ENCODE measurements at regions not wholly inside any gene's neighbourhood (a gene's known extent, or its start where the extent isn't known, plus 50 kb on each side); places are given as distances from the start of the nearest gene placed in this dataset.
A peak's percentile ranks its signal among the peaks of the same experiment; 100 is the strongest.

GRCh38 chr6:11917951-11918738 lies 94.0 kb upstream of the HIVEP1 start (continued):
- TF ChIP-seq RNF2 (IDR thresholded peaks at IDR 0.05), result peak; percentile 60; the same call in 1 of the 2 replicates
- TF ChIP-seq, protein P1, sequence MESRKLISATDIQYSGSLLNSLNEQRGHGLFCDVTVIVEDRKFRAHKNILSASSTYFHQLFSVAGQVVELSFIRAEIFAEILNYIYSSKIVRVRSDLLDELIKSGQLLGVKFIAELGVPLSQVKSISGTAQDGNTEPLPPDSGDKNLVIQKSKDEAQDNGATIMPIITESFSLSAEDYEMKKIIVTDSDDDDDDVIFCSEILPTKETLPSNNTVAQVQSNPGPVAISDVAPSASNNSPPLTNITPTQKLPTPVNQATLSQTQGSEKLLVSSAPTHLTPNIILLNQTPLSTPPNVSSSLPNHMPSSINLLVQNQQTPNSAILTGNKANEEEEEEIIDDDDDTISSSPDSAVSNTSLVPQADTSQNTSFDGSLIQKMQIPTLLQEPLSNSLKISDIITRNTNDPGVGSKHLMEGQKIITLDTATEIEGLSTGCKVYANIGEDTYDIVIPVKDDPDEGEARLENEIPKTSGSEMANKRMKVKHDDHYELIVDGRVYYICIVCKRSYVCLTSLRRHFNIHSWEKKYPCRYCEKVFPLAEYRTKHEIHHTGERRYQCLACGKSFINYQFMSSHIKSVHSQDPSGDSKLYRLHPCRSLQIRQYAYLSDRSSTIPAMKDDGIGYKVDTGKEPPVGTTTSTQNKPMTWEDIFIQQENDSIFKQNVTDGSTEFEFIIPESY (CRISPR knock-in tag; IDR thresholded peaks at IDR 0.05), result no peak
- TF ChIP-seq, protein P2, sequence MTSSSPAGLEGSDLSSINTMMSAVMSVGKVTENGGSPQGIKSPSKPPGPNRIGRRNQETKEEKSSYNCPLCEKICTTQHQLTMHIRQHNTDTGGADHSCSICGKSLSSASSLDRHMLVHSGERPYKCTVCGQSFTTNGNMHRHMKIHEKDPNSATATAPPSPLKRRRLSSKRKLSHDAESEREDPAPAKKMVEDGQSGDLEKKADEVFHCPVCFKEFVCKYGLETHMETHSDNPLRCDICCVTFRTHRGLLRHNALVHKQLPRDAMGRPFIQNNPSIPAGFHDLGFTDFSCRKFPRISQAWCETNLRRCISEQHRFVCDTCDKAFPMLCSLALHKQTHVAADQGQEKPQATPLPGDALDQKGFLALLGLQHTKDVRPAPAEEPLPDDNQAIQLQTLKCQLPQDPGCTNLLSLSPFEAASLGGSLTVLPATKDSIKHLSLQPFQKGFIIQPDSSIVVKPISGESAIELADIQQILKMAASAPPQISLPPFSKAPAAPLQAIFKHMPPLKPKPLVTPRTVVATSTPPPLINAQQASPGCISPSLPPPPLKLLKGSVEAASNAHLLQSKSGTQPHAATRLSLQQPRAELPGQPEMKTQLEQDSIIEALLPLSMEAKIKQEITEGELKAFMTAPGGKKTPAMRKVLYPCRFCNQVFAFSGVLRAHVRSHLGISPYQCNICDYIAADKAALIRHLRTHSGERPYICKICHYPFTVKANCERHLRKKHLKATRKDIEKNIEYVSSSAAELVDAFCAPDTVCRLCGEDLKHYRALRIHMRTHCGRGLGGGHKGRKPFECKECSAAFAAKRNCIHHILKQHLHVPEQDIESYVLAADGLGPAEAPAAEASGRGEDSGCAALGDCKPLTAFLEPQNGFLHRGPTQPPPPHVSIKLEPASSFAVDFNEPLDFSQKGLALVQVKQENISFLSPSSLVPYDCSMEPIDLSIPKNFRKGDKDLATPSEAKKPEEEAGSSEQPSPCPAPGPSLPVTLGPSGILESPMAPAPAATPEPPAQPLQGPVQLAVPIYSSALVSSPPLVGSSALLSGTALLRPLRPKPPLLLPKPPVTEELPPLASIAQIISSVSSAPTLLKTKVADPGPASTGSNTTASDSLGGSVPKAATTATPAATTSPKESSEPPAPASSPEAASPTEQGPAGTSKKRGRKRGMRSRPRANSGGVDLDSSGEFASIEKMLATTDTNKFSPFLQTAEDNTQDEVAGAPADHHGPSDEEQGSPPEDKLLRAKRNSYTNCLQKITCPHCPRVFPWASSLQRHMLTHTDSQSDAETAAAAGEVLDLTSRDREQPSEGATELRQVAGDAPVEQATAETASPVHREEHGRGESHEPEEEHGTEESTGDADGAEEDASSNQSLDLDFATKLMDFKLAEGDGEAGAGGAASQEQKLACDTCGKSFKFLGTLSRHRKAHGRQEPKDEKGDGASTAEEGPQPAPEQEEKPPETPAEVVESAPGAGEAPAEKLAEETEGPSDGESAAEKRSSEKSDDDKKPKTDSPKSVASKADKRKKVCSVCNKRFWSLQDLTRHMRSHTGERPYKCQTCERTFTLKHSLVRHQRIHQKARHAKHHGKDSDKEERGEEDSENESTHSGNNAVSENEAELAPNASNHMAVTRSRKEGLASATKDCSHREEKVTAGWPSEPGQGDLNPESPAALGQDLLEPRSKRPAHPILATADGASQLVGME (CRISPR knock-in tag; IDR thresholded peaks at IDR 0.05), result peak; percentile 79; the same call in 1 of the 2 replicates
- peak; percentile 23; the same call in 1 of the 2 replicates for TF ChIP-seq MEF2D (tag; conservative IDR thresholded peaks at IDR 0.05; ENCODE audit: low read depth)
- peak; percentile 65; the same call in 1 of the 2 replicates for TF ChIP-seq SMARCC2 (IDR thresholded peaks at IDR 0.05; ENCODE audit: low read depth)
- peak; percentile 70 to 73; a peak in 2 of 4 replicates for TF ChIP-seq TEAD1 (CRISPR knock-in tag; IDR thresholded peaks at IDR 0.05)
- TF ChIP-seq, protein P3, sequence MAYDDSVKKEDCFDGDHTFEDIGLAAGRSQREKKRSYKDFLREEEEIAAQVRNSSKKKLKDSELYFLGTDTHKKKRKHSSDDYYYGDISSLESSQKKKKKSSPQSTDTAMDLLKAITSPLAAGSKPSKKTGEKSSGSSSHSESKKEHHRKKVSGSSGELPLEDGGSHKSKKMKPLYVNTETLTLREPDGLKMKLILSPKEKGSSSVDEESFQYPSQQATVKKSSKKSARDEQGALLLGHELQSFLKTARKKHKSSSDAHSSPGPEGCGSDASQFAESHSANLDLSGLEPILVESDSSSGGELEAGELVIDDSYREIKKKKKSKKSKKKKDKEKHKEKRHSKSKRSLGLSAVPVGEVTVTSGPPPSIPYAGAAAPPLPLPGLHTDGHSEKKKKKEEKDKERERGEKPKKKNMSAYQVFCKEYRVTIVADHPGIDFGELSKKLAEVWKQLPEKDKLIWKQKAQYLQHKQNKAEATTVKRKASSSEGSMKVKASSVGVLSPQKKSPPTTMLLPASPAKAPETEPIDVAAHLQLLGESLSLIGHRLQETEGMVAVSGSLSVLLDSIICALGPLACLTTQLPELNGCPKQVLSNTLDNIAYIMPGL (CRISPR knock-in tag; IDR thresholded peaks at IDR 0.05), result no peak
- TF ChIP-seq, protein P4, sequence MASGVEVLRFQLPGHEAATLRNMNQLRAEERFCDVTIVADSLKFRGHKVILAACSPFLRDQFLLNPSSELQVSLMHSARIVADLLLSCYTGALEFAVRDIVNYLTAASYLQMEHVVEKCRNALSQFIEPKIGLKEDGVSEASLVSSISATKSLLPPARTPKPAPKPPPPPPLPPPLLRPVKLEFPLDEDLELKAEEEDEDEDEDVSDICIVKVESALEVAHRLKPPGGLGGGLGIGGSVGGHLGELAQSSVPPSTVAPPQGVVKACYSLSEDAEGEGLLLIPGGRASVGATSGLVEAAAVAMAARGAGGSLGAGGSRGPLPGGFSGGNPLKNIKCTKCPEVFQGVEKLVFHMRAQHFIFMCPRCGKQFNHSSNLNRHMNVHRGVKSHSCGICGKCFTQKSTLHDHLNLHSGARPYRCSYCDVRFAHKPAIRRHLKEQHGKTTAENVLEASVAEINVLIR (CRISPR knock-in tag; IDR thresholded peaks at IDR 0.05), result no peak
- TF ChIP-seq ZNF445 (CRISPR knock-in tag; IDR thresholded peaks at IDR 0.05; ENCODE audit: low read depth), result no peak
- peak; percentile 39 for TF ChIP-seq SMARCB1 (IDR thresholded peaks at IDR 0.05; ENCODE audit: insufficient read length, low read depth)
- peak; percentile 52; the same call in 1 of the 2 replicates for TF ChIP-seq KLF16 (IDR thresholded peaks at IDR 0.05)
- TF ChIP-seq ETV6 (IDR thresholded peaks at IDR 0.05; ENCODE audit: borderline replicate concordance in 1 of 2, low read depth in 2 of 2, low read length in 1 of 2), result no peak
- no peak for TF ChIP-seq ETV6 (CRISPR knock-in tag; IDR thresholded peaks at IDR 0.05; ENCODE audit: borderline replicate concordance)

Data from K562 (cell line).